ENCODE measurements at regions not wholly inside any gene's neighbourhood (a gene's known extent, or its start where the extent isn't known, plus 50 kb on each side); places are given as distances from the start of the nearest gene placed in this dataset.

GRCh38 chr18:44181951-44182747 is 498.5 kb upstream of the SETBP1 start:
- Histone ChIP-seq H3K4me1 (no peaks in the 10 kb centered on the region), H3K4me3 (no peak overlapping the region), H3K36me3 (no peaks in the 10 kb centered on the region), H3K27me3 (no peaks in the 10 kb centered on the region), H3K9me3 (no peaks in the 10 kb centered on the region), H3K27ac (no peak overlapping the region)
- no peak for DNase-seq
- TF ChIP-seq, protein P1, sequence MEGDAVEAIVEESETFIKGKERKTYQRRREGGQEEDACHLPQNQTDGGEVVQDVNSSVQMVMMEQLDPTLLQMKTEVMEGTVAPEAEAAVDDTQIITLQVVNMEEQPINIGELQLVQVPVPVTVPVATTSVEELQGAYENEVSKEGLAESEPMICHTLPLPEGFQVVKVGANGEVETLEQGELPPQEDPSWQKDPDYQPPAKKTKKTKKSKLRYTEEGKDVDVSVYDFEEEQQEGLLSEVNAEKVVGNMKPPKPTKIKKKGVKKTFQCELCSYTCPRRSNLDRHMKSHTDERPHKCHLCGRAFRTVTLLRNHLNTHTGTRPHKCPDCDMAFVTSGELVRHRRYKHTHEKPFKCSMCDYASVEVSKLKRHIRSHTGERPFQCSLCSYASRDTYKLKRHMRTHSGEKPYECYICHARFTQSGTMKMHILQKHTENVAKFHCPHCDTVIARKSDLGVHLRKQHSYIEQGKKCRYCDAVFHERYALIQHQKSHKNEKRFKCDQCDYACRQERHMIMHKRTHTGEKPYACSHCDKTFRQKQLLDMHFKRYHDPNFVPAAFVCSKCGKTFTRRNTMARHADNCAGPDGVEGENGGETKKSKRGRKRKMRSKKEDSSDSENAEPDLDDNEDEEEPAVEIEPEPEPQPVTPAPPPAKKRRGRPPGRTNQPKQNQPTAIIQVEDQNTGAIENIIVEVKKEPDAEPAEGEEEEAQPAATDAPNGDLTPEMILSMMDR (IDR thresholded peaks at IDR 0.05) = no peak
- intact Hi-C loops (cut with DNase I; ENCODE audit: low total_unique reads) = no loop called here

DNA sequence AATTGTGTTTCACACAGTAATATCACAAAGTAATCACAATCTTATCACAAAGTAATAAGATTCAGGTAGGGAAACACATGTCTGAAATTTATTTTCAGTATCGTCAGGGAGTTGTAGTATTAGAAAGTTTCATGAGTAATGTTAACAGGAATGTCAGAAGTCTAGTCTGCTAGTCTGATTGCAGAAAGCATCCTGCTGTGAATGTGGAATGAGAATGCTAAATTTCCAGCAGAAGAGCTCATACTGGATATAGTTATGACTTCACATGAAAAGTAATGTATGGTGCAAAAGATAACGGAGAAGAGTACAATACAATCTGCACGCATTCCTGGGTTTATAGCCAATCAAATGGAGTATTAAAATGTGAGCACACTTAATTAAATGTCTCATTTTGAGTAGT is 494.7 kb upstream of the SETBP1 start:
- no peaks in the 10 kb centered on the region for H3K9me3 ChIP-seq
- no peaks in the 10 kb centered on the region for H3K27me3 ChIP-seq
- no peak overlapping the region for H3K4me3 ChIP-seq
- H3K36me3 ChIP-seq = no peaks in the 10 kb centered on the region
- no peaks in the 10 kb centered on the region for H3K4me1 ChIP-seq
- no peak for DNase-seq
- H3K27ac ChIP-seq = no peak overlapping the region
- TF ChIP-seq, protein P1 (IDR thresholded peaks at IDR 0.05) = no peak
- intact Hi-C loops (cut with DNase I; ENCODE audit: low total_unique reads) = no loop called here

DNA sequence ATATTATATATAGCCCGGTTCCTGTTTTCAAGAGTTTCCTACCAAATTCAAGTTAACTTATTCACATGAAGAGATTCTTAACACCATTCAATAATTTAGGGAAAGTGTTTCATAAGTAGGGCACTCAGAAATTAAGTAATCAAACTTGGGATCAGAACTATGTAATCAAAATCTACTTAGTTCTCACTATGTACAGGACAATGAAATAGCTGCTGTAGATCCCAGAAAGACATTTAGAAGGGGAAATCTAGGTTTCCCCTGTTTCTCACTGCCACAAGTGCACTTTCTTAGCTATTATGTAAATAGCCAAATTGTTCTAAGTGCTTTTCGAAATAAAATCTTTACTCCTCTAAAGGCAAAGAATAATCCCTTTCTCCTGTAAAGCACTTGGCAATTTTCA is 493.6 kb upstream of the SETBP1 start:
- intact Hi-C loops (cut with DNase I; ENCODE audit: low total_unique reads) = no loop called here
- no peak overlapping the region for H3K27ac ChIP-seq
- H3K36me3 ChIP-seq = no peaks in the 10 kb centered on the region
- no peaks in the 10 kb centered on the region for H3K27me3 ChIP-seq
- H3K4me1 ChIP-seq = no peaks in the 10 kb centered on the region
- no peak for DNase-seq
- TF ChIP-seq, protein P1 (IDR thresholded peaks at IDR 0.05) = no peak
- H3K9me3 ChIP-seq = no peaks in the 10 kb centered on the region
- H3K4me3 ChIP-seq = no peak overlapping the region

DNA sequence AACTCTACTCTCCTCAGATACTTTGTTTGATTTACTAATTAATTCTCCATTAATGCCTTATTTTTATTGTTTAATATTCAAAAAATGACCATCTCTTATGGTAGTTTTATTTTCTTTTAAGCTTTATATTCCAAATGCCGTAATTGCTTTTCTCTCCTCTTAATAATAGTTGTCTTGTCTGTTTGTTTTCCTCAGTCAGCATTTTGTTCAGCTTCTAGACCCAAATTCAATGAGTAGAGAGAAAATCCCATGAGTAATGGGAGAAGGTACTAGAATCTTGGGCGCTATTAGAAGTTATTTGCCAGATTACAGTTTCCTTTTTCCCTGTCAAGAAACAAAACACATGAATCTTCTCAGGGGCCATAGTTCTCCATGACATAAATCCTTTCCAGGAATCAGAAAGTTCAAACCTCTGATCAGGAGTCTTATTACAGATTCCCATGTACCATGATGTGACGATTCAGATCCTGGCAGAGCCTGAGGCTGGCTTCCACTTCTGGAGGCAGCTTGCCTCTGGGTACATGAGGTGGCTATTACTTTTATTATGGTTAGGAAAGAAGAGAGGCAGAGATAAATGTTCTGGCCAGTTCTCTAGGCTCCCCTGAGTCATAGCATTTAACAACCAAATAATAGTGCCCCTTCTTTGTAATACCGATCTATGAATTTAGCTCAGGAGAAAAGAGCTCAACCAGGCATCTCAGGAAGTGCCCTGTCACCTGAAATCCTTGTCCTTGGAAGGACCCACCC is 485.1 kb upstream of the SETBP1 start:
- Histone ChIP-seq H3K4me1 (no peaks in the 10 kb centered on the region), H3K36me3 (no peaks in the 10 kb centered on the region), H3K27me3 (no peaks in the 10 kb centered on the region), H3K4me3 (no peak overlapping the region), H3K27ac (no peak overlapping the region), H3K9me3 (no peaks in the 10 kb centered on the region)
- intact Hi-C loops (cut with DNase I; ENCODE audit: low total_unique reads) = no loop called here
- TF ChIP-seq, protein P1 (IDR thresholded peaks at IDR 0.05) = no peak
- DNase-seq = no peak

DNA sequence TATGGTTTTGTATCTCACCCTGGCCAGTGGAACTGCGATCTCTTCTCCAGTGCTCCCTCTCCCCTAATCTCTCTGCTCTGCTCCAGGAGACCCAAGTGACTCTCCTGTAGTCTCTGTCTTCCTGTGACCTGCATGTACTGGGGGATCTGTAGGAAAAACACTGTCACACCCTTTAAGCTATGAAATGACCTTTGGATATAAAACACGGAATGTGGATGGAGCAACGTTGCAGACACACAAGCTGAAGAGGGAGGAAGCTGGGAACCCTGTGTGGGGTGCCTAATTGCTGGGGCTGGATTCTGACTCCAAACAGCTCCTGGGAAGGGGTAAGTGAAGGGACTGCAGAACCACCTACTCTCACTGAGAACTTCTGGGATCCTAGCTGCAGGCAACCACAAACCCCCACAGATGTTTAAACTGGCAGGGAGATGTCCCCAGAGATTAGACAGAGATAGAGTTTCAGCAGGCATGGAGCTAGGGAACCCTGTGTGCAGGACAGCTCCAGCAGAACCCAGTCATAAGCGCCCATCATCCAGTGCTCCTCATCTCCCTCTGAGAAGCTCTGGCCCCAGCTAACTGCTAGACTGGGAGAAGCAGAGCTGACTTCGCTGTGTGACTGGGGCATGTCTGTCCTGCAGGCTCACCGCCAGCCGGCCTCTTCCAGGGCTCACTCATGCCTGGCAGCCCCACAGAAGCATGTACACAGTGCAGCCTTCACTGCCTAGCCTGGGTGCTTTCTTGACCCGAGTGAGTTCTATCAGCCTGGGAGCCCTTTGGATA is 482.7 kb upstream of the SETBP1 start:
- Histone ChIP-seq H3K27me3 (no peaks in the 10 kb centered on the region), H3K27ac (no peak overlapping the region), H3K9me3 (no peaks in the 10 kb centered on the region), H3K36me3 (no peaks in the 10 kb centered on the region), H3K4me1 (no peaks in the 10 kb centered on the region), H3K4me3 (no peak overlapping the region)
- DNase-seq = peak in 1 of 2 donors; percentile 19
- intact Hi-C loops (cut with DNase I; ENCODE audit: low total_unique reads) = no loop called here
- TF ChIP-seq, protein P1 (IDR thresholded peaks at IDR 0.05) = no peak

Data from tibial artery (tissue), 4 donors.